Activated CD4-positive, alpha-beta memory T cell treated with anti-CD3 and anti-CD28 coated beads, Interleukin-2, amount 10 ng/mL, durations not matched to agents 7 days and 5 days (primary cell): ENCODE measurements at regions not wholly inside any gene's neighbourhood (a gene's known extent, or its start where the extent isn't known, plus 50 kb on each side); places are given as distances from the start of the nearest gene placed in this dataset.

Experiments used
- CTCF ChIA-PET: fragments of 350-600 bp; sonication (Branson Sonifier 250); formaldehyde crosslinking; loops from one replicate; lab custom pipeline; 2021; ENCODE audit warnings: antibody characterized with exemption, inconsistent platforms; lab: Charles Lee
- POLR2A ChIA-PET: fragments of 350-600 bp; sonication (Branson Sonifier 250); formaldehyde crosslinking; loops from one replicate; lab custom pipeline; 2021; ENCODE audit warnings: antibody characterized with exemption; lab: Charles Lee
- DNase-seq: peaks from one replicate; pipeline ENCODE4 v3.0.0-alpha.2; 2020
- H3K27ac Mint-ChIP-seq: one replicate; pipeline ENCODE4 v1.8.0; 2021; ENCODE audit warnings: mild to moderate bottlenecking, mixed read lengths
- H3K27me3 Mint-ChIP-seq: one replicate; pipeline ENCODE4 v1.8.0; 2021; ENCODE audit warnings: mixed read lengths
- H3K36me3 Mint-ChIP-seq: one replicate; pipeline ENCODE4 v1.8.0; 2021; ENCODE audit warnings: low read depth, mixed read lengths
- H3K4me1 Mint-ChIP-seq: one replicate; pipeline ENCODE4 v1.8.0; 2021; ENCODE audit warnings: mixed read lengths
- H3K4me3 Mint-ChIP-seq: one replicate; pipeline ENCODE4 v1.8.0; 2021; ENCODE audit warnings: mild to moderate bottlenecking, mixed read lengths
- H3K9me3 Mint-ChIP-seq: one replicate; pipeline ENCODE4 v1.8.0; 2021; ENCODE audit warnings: mixed read lengths

GRCh38 chr3:102237838-102238237, 197.0 kb upstream of the ZPLD1 start:
- Mint-ChIP-seq H3K36me3 (no peaks in the 10 kb centered on the region), H3K27me3 (peaks cover 16% of the 10 kb centered on the region), H3K4me1 (no peaks in the 10 kb centered on the region), H3K4me3 (no peak overlapping the region), H3K27ac (no peak overlapping the region), H3K9me3 (no peaks in the 10 kb centered on the region)
- ChIA-PET POLR2A (no interaction called here), CTCF (interaction anchor here (5.4 kb wide), 1 partner anchor 9 kb away, joined by 34 read pairs; no protein-coding TSS in a partner anchor)
- DNase-seq, result no peak

DNA sequence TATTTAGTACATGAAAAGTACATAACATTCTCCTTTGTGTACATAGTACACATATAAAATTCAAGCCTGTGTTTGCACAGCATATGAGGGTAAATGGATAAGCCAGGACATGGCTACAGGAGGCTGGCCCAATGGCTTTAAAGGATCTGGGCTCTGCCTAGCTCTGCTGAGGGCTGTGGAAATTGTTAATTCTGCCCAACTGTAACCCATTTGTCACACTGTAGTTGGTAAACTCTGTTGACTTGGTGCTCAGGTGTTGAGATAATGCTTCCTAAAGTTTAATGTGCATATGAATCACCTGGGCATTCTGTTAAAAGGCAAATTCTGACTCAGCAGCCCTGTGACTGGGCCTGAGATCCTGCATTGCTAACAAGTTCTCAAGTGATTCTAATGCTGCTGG, 196.5 kb upstream of the ZPLD1 start:
- Mint-ChIP-seq H3K27me3 (peaks cover 16% of the 10 kb centered on the region), H3K9me3 (no peaks in the 10 kb centered on the region), H3K4me1 (no peaks in the 10 kb centered on the region), H3K36me3 (no peaks in the 10 kb centered on the region), H3K4me3 (no peak overlapping the region), H3K27ac (no peak overlapping the region)
- ChIA-PET CTCF (interaction anchor here (5.4 kb wide), 1 partner anchor 9 kb away, joined by 34 read pairs; no protein-coding TSS in a partner anchor), POLR2A (no interaction called here)
- no peak for DNase-seq

- Mint-ChIP-seq H3K4me3 (no peak overlapping the region), H3K4me1 (no peaks in the 10 kb centered on the region), H3K27me3 (peaks cover 11% of the 10 kb centered on the region), H3K9me3 (no peaks in the 10 kb centered on the region), H3K27ac (no peak overlapping the region), H3K36me3 (no peaks in the 10 kb centered on the region)
- no peak for DNase-seq
- POLR2A ChIA-PET, result no interaction called here
- CTCF ChIA-PET, result interaction anchor here (5.4 kb wide), 1 partner anchor 12 kb away, joined by 34 read pairs; no protein-coding TSS in a partner anchor
Observed at GRCh38 chr3:102240720-102241119, 194.1 kb upstream of the ZPLD1 start.

DNA sequence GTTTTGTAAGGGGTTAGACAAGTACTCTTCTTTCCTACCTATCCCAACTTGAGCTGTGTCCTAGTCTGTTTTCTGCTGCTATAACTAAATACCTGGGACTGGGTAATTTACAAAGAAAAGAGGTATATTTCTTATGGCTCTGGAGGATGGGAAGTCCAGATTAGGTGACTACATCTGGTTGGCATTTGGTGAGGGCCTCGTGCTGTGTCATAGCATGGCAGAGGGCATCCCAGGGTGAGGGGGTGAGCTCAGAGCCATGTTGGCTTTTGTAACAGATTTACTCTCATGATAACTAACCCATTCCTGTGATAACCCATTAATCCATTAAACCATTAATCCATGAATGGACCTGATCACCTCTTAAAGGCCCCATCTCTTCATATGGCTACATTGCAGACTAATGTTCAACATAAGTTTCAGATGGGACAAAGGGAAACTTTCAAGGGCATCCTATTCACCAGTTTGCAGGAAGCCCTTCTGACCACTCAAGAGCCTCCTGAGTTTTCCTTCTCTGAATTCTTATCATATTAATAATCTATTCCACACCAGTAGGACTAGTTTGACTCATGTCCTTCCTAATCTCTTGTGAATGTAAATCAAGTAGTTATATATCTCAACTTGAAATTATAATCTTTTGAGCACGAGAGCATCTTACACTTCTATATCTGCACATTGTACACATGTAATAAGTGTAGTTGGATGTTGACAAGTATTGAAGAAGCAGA, 185.7 kb upstream of the ZPLD1 start:
- Mint-ChIP-seq H3K4me3 (no peak overlapping the region), H3K27me3 (peaks cover 17% of the 10 kb centered on the region), H3K27ac (no peak overlapping the region), H3K9me3 (no peaks in the 10 kb centered on the region), H3K36me3 (no peaks in the 10 kb centered on the region), H3K4me1 (no peaks in the 10 kb centered on the region)
- ChIA-PET CTCF (interaction anchor here (2.0 kb wide), 1 partner anchor 20 kb away, joined by 6 read pairs; no protein-coding TSS in a partner anchor), POLR2A (no interaction called here)
- no peak for DNase-seq

DNA sequence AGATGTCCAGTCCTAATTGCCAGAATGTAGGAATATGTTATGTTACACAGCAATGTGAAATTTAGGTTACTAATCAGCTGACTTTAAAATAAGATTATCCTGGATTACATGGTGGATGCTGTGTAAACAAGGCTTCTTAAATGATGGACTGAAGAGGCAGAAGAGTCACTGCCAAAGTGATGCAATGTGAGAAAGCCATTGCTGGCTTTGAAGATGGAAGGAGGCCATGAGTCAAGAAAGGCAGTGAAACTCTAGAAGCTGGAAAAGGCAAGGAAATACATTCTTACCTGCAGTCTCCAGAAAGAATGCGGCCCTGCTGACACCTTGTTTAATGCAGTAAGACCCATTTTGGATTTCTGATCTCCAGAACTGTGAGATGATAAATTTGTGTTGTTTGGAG, 179.1 kb upstream of the ZPLD1 start:
- H3K4me3 Mint-ChIP-seq, result no peak overlapping the region
- no peak overlapping the region for H3K27ac Mint-ChIP-seq
- ChIA-PET CTCF (no interaction called here), POLR2A (no interaction called here)
- H3K36me3 Mint-ChIP-seq, result no peaks in the 10 kb centered on the region
- H3K27me3 Mint-ChIP-seq, result peaks cover 29% of the 10 kb centered on the region
- H3K9me3 Mint-ChIP-seq, result no peaks in the 10 kb centered on the region
- no peaks in the 10 kb centered on the region for H3K4me1 Mint-ChIP-seq
- DNase-seq, result no peak

GRCh38 chr3:102258666-102259227, 176.1 kb upstream of the ZPLD1 start:
- Mint-ChIP-seq H3K9me3 (no peaks in the 10 kb centered on the region), H3K4me3 (no peak overlapping the region), H3K27me3 (peaks cover 14% of the 10 kb centered on the region), H3K4me1 (no peaks in the 10 kb centered on the region), H3K27ac (no peak overlapping the region), H3K36me3 (no peaks in the 10 kb centered on the region)
- DNase-seq, result no peak
- POLR2A ChIA-PET, result no interaction called here
- CTCF ChIA-PET, result interaction anchor here (0.5 kb wide), 1 partner anchor 463 kb away, joined by 4 read pairs; no protein-coding TSS in a partner anchor

DNA sequence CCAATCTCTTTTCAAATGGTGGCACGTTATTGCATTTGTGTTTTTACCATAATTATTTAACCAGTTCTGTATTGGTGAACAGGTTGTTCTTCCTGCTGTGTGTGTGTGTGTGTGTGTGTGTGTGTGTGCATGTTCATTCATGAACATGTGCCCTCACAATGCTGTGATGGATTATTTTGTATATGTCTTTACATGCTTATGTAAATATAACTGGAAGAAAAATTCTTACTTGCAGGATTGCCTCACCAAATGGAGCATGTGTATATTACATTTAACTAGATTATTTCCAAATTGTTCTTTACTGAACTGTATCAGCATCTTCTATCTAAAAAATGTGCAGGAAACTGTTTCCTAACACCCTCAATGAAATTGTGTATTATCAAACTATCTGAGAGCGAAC, 175.2 kb upstream of the ZPLD1 start:
- POLR2A ChIA-PET, result no interaction called here
- Mint-ChIP-seq H3K4me1 (no peaks in the 10 kb centered on the region), H3K27me3 (peaks cover 14% of the 10 kb centered on the region), H3K36me3 (no peaks in the 10 kb centered on the region), H3K9me3 (no peaks in the 10 kb centered on the region), H3K27ac (no peak overlapping the region), H3K4me3 (no peak overlapping the region)
- DNase-seq, result no peak
- CTCF ChIA-PET, result no interaction called here

DNA sequence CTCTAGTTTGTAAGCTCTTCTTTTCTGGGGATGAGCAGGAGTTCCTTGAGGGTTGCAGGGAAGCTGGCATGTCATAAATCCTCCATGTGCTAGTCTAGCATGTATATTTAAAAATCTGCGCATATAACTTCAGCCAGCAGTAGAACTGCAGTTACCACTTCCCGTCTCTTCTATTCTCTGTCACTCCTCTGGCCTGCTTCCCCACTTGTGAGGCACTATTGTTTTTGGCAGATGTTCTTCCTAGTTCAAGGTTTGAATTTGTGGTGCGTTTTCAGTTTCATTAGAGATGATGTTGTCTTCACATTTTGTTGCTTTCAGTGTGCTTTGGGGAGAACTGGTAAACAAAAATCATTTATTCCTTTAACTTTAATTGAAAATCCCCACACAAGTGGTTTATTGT, 169.1 kb upstream of the ZPLD1 start:
- Mint-ChIP-seq H3K27me3 (peaks cover 6% of the 10 kb centered on the region), H3K9me3 (no peaks in the 10 kb centered on the region), H3K27ac (no peak overlapping the region), H3K4me1 (no peaks in the 10 kb centered on the region), H3K36me3 (no peaks in the 10 kb centered on the region), H3K4me3 (no peak overlapping the region)
- no peak for DNase-seq
- POLR2A ChIA-PET, result no interaction called here
- CTCF ChIA-PET, result no interaction called here

GRCh38 chr3:102269406-102269805, 165.4 kb upstream of the ZPLD1 start:
- CTCF ChIA-PET, result no interaction called here
- H3K36me3 Mint-ChIP-seq, result no peaks in the 10 kb centered on the region
- peaks cover 9% of the 10 kb centered on the region for H3K27me3 Mint-ChIP-seq
- no peak overlapping the region for H3K27ac Mint-ChIP-seq
- H3K4me1 Mint-ChIP-seq, result no peaks in the 10 kb centered on the region
- DNase-seq, result no peak
- no peaks in the 10 kb centered on the region for H3K9me3 Mint-ChIP-seq
- H3K4me3 Mint-ChIP-seq, result no peak overlapping the region
- POLR2A ChIA-PET, result no interaction called here

- CTCF ChIA-PET, result no interaction called here
- H3K4me1 Mint-ChIP-seq, result no peaks in the 10 kb centered on the region
- no peaks in the 10 kb centered on the region for H3K9me3 Mint-ChIP-seq
- H3K36me3 Mint-ChIP-seq, result no peaks in the 10 kb centered on the region
- no peak overlapping the region for H3K4me3 Mint-ChIP-seq
- no peak overlapping the region for H3K27ac Mint-ChIP-seq
- peaks cover 16% of the 10 kb centered on the region for H3K27me3 Mint-ChIP-seq
- POLR2A ChIA-PET, result no interaction called here
- DNase-seq, result no peak
Observed at GRCh38 chr3:102290241-102290640, 144.6 kb upstream of the ZPLD1 start.

GRCh38 chr3:102295756-102296155, 139.1 kb upstream of the ZPLD1 start:
- Mint-ChIP-seq H3K9me3 (no peaks in the 10 kb centered on the region), H3K4me1 (peaks cover 15% of the 10 kb centered on the region), H3K36me3 (no peaks in the 10 kb centered on the region), H3K4me3 (no peak overlapping the region), H3K27me3 (peaks cover 9% of the 10 kb centered on the region), H3K27ac (no peak overlapping the region)
- no peak for DNase-seq
- ChIA-PET POLR2A (no interaction called here), CTCF (no interaction called here)

DNA sequence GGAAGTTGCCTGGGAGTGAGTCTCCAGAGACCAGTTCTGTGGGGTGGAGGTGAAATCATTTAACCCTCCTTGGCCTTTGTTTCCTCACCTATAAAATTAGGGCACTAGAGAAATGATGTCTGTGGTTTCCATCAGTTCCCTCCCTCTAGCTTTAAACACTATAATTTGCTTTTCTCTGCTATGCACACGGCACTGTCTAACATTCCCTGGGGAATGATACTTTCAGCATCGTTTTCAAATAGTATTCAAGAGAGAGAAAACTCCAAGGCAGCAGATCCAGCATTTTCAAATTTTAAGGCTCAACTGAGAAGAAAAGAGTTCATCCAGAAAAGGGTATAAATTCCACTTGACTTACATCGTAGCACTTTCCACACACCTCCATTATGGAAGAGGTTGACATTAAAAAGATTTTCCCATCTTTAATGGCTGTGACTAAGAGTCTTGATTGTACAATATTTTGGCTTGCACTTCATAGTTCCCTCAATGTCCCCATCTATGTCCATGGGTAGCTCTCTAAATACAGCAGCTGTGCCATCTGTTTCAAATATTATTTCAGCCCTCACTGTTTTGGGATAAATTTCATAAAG, 137.7 kb upstream of the ZPLD1 start:
- POLR2A ChIA-PET, result no interaction called here
- Mint-ChIP-seq H3K9me3 (no peaks in the 10 kb centered on the region), H3K27ac (no peak overlapping the region), H3K36me3 (no peaks in the 10 kb centered on the region), H3K27me3 (peaks cover 7% of the 10 kb centered on the region), H3K4me3 (no peak overlapping the region), H3K4me1 (peaks cover 17% of the 10 kb centered on the region)
- no peak for DNase-seq
- CTCF ChIA-PET, result interaction anchor here (0.9 kb wide), 1 partner anchor 19 kb away, joined by 3 read pairs; no protein-coding TSS in a partner anchor

DNA sequence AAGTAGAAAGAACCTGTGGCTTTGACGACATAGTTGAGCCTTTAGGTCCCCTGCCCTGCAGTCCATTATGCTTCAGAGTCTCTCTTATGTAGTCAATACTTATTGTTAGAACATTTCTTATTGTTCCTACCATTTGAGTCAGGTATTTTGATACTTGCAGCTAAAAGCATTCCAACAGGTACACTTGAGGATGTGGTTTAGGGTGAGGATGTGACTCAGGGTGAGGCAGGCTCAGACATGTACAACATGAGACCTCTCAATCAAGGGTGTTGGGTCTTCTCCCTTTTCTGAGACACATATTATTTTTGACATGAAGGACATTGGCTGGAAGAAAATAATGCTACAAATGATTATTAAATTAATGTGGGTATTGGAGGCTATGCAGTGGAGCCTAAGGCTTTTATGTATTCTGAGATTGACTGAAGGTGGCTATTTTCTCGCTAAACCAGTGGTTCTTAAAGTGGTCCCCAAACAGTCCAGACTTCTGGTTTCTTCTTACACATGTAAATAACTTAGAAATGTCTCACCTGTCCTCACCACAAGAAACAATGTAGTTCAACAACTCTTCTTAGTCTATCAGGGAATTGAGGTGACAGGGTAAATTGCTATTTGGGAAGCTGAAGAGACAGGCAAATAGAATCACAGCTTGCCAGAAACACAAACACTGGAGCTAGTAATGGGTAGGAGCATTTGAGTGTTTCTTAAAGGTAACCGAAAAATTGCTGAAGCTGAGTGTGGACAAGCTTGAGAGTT, 135.5 kb upstream of the ZPLD1 start:
- peak; percentile 25 for DNase-seq
- Mint-ChIP-seq H3K27me3 (peaks cover 17% of the 10 kb centered on the region), H3K9me3 (no peaks in the 10 kb centered on the region), H3K27ac (no peak overlapping the region), H3K4me3 (no peak overlapping the region), H3K4me1 (peaks cover 17% of the 10 kb centered on the region), H3K36me3 (no peaks in the 10 kb centered on the region)
- ChIA-PET POLR2A (no interaction called here), CTCF (no interaction called here)
